ENCODE measurements at regions not wholly inside any gene's neighbourhood (a gene's known extent, or its start where the extent isn't known, plus 50 kb on each side); places are given as distances from the start of the nearest gene placed in this dataset.

DNA sequence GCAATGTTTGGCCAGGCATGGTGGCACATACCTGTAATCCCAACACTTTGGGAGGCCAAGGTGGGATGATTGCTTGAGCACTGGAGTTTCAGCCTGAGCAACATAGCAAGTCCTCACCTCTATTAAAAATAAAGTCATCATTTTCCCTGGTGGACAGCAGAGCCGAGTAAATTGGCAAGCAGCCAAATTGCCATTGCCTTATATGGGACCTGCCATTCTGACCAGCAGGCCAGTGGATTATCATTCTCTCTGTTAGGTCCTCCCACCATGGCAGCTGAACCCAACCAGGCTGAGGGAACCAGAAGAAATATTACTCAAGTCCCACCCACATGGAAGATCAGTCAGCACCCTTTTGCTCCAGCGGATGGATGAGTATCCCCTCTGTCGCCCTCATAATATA lies 1829.9 kb downstream of the EFNA5 start:
- Histone ChIP-seq H3K4me1 (ENCODE audit: low read length) (no peaks in the 10 kb centered on the region), H3K36me3 (replicated peaks; ENCODE audit: low read depth, low read length) (no peaks in the 10 kb centered on the region), H3K27ac (ENCODE audit: low read length) (no peak overlapping the region), H3K4me2 (ENCODE audit: low read length) (no peak overlapping the region), H4K20me1 (ENCODE audit: insufficient read depth, low read length) (no peaks in the 10 kb centered on the region), H3K9me3 (ENCODE audit: insufficient read depth, low read length) (no peaks in the 10 kb centered on the region), H3K9ac (ENCODE audit: low read length) (no peak overlapping the region), H3K4me3 (ENCODE audit: low read length) (no peak overlapping the region), H2AFZ (ENCODE audit: low read depth, low read length) (no peak overlapping the region), H3K27me3 (ENCODE audit: low read depth, low read length) (no peaks in the 10 kb centered on the region), H3K79me2 (ENCODE audit: low read length) (no peaks in the 10 kb centered on the region)
- TF ChIP-seq, protein P1, sequence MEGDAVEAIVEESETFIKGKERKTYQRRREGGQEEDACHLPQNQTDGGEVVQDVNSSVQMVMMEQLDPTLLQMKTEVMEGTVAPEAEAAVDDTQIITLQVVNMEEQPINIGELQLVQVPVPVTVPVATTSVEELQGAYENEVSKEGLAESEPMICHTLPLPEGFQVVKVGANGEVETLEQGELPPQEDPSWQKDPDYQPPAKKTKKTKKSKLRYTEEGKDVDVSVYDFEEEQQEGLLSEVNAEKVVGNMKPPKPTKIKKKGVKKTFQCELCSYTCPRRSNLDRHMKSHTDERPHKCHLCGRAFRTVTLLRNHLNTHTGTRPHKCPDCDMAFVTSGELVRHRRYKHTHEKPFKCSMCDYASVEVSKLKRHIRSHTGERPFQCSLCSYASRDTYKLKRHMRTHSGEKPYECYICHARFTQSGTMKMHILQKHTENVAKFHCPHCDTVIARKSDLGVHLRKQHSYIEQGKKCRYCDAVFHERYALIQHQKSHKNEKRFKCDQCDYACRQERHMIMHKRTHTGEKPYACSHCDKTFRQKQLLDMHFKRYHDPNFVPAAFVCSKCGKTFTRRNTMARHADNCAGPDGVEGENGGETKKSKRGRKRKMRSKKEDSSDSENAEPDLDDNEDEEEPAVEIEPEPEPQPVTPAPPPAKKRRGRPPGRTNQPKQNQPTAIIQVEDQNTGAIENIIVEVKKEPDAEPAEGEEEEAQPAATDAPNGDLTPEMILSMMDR (IDR thresholded peaks at IDR 0.05; ENCODE audit: low read depth, low read length), result no peak
- no peak for TF ChIP-seq EZH2phosphoT487 (IDR thresholded peaks at IDR 0.05; ENCODE audit: low read depth)

DNA sequence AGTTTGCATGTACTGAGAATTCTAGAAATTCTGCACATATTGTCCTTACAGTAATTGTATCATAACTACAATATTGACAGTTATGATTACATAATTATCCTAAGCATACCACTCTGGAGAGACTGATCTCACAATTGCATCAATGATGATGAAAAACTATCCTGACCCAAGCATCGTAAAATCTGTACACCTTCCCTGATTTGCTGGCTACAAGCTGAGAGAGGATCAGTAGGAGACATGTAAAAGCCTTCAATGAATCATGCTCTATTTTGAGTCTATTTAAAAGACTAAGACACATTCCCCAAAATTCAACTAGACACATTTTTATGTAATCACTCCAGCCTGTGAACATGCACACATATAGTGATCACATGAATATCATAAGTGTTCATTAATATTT lies 1833.8 kb downstream of the EFNA5 start:
- no peaks in the 10 kb centered on the region for H3K9me3 ChIP-seq (ENCODE audit: insufficient read depth, low read length)
- TF ChIP-seq, protein P1 (IDR thresholded peaks at IDR 0.05; ENCODE audit: low read depth, low read length), result no peak
- no peak overlapping the region for H3K9ac ChIP-seq (ENCODE audit: low read length)
- no peaks in the 10 kb centered on the region for H3K36me3 ChIP-seq (replicated peaks; ENCODE audit: low read depth, low read length)
- no peak overlapping the region for H2AFZ ChIP-seq (ENCODE audit: low read depth, low read length)
- no peaks in the 10 kb centered on the region for H3K4me1 ChIP-seq (ENCODE audit: low read length)
- H3K4me2 ChIP-seq (ENCODE audit: low read length), result no peak overlapping the region
- H3K4me3 ChIP-seq (ENCODE audit: low read length), result no peak overlapping the region
- no peaks in the 10 kb centered on the region for H3K79me2 ChIP-seq (ENCODE audit: low read length)
- H3K27ac ChIP-seq (ENCODE audit: low read length), result no peak overlapping the region
- no peaks in the 10 kb centered on the region for H3K27me3 ChIP-seq (ENCODE audit: low read depth, low read length)
- no peaks in the 10 kb centered on the region for H4K20me1 ChIP-seq (ENCODE audit: insufficient read depth, low read length)

DNA sequence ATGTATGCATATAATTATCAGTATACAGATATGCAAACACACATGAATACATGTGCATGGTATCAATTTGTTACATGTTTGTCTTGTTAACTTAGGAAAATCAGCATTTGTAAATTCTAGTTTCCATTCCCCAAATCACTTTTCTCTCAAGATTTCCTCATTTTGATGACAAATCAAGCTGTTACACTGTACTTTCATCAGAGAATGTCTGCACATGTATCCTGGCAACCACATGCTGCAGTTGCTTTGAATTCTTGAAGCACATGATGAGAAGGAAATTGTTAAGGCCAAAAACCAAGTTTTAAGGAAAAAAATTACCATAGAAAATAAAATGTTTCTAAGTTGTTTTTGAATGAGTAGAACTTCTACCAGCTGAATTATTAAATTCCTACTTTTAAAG lies 1834.5 kb downstream of the EFNA5 start:
- Histone ChIP-seq H3K9ac (ENCODE audit: low read length) (no peak overlapping the region), H4K20me1 (ENCODE audit: insufficient read depth, low read length) (no peaks in the 10 kb centered on the region), H3K4me1 (ENCODE audit: low read length) (no peaks in the 10 kb centered on the region), H3K27me3 (ENCODE audit: low read depth, low read length) (no peaks in the 10 kb centered on the region), H3K4me2 (ENCODE audit: low read length) (no peak overlapping the region), H3K27ac (ENCODE audit: low read length) (no peak overlapping the region), H2AFZ (ENCODE audit: low read depth, low read length) (no peak overlapping the region), H3K4me3 (ENCODE audit: low read length) (no peak overlapping the region), H3K79me2 (ENCODE audit: low read length) (no peaks in the 10 kb centered on the region), H3K9me3 (ENCODE audit: insufficient read depth, low read length) (no peaks in the 10 kb centered on the region), H3K36me3 (replicated peaks; ENCODE audit: low read depth, low read length) (no peaks in the 10 kb centered on the region)
- no peak for TF ChIP-seq EZH2phosphoT487 (IDR thresholded peaks at IDR 0.05; ENCODE audit: low read depth)
- TF ChIP-seq, protein P1 (IDR thresholded peaks at IDR 0.05; ENCODE audit: low read depth, low read length), result no peak

DNA sequence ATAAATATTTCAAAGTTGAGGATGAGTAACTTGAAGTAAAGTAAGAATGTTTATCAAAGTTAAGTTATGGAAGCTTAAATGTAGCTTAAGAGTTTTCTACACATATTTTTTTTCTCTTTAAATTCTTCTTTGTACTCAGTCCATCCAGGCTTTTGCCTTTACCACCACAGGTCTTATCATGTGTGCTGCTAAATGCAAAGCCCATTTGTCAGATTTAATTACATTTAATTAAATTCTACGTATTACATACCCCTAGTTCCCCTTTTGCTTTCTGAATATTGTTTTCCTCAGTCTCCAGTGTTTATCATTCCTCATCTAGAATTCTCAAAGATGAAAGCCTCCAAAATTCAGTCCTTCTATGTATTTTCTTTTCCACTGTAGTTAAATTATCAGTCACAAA lies 1841.9 kb downstream of the EFNA5 start:
- Histone ChIP-seq H3K4me3 (ENCODE audit: low read length) (no peak overlapping the region), H3K9me3 (ENCODE audit: insufficient read depth, low read length) (no peaks in the 10 kb centered on the region), H3K36me3 (replicated peaks; ENCODE audit: low read depth, low read length) (no peaks in the 10 kb centered on the region), H3K27me3 (ENCODE audit: low read depth, low read length) (no peaks in the 10 kb centered on the region), H3K79me2 (ENCODE audit: low read length) (no peaks in the 10 kb centered on the region), H3K9ac (ENCODE audit: low read length) (no peak overlapping the region), H2AFZ (ENCODE audit: low read depth, low read length) (no peak overlapping the region), H4K20me1 (ENCODE audit: insufficient read depth, low read length) (no peaks in the 10 kb centered on the region), H3K4me1 (ENCODE audit: low read length) (no peaks in the 10 kb centered on the region), H3K27ac (ENCODE audit: low read length) (no peak overlapping the region), H3K4me2 (ENCODE audit: low read length) (no peak overlapping the region)
- TF ChIP-seq, protein P1 (IDR thresholded peaks at IDR 0.05; ENCODE audit: low read depth, low read length), result no peak
- TF ChIP-seq EZH2phosphoT487 (IDR thresholded peaks at IDR 0.05; ENCODE audit: low read depth), result no peak
